Right lobe of liver (tissue), 6 donors: ENCODE measurements at regions not wholly inside any gene's neighbourhood (a gene's known extent, or its start where the extent isn't known, plus 50 kb on each side); places are given as distances from the start of the nearest gene placed in this dataset.
A peak's percentile ranks its signal among the peaks of the same experiment; 100 is the strongest.

Source experiments
- ATAC-seq, 4 donors: fragments of 200-7000 bp; cut with Tn5 transposase; one replicate each; pipeline ENCODE4 v1.9.1; 2020; ENCODE audit warnings: mild to moderate bottlenecking in 4 of 4, moderate library complexity in 4 of 4
- DNase-seq, 3 donors: peaks; one replicate each; pipeline ENCODE4 v3.0.0-alpha.2; 2020
- H3K27ac ChIP-seq, 3 donors: fragments of 200-600 bp; one replicate each; pipeline ENCODE4 v1.8.0; 2022
- H3K27me3 ChIP-seq, 2 donors: fragments of 200-600 bp; one replicate each; pipeline ENCODE4 v1.8.0; 2022
- H3K36me3 ChIP-seq, 4 donors: fragments of 200-600 bp; sonication (generic) in 1 of 4; one replicate each; pipeline versions ENCODE4 v1.5.1 to v1.8.0; 2017 to 2022; ENCODE audit warnings: control low read depth in 1 of 4
- H3K4me1 ChIP-seq, 4 donors: fragments of 200-600 bp; sonication (generic) in 1 of 4; one replicate each; pipeline versions ENCODE4 v1.5.1 to v1.8.0; 2017 to 2022; ENCODE audit warnings: control low read depth in 1 of 4
- H3K4me3 ChIP-seq, 3 donors: fragments of 200-600 bp; one replicate each; pipeline ENCODE4 v1.8.0; 2022
- H3K9me3 ChIP-seq, 4 donors: fragments of 200-600 bp; sonication (generic) in 1 of 4; one replicate each; pipeline versions ENCODE4 v1.5.1 to v1.8.0; 2017 to 2022; ENCODE audit warnings: control low read depth in 1 of 4
- CTCF ChIP-seq, 4 donors: fragments of 200-600 bp in 3 of 4; fragments of 450-650 bp in 1 of 4; IDR thresholded peaks; one replicate each; pipeline versions ENCODE4 v1.5.1 to v1.8.0; 2016 to 2022; ENCODE audit warnings: antibody characterized with exemption in 4 of 4, mild to moderate bottlenecking in 2 of 4
- POLR2A ChIP-seq: fragments of 450-650 bp; IDR thresholded peaks from one replicate; pipeline ENCODE4 v1.6.1; 2017; ENCODE audit warnings: antibody characterized with exemption, mild to moderate bottlenecking
- WGBS: methylation state at CpG from one replicate; pipeline ENCODE4 v1.1.6; 2018; ENCODE audit warnings: low coverage, low lambda C conversion rate; ENCODE audit not compliant: insufficient coverage; ENCODE audit errors: missing lambda C conversion rate; 5-methylcytosine and 5-hydroxymethylcytosine counted together
- intact Hi-C, 2 donors: fragments of 100-400 bp; cut with DNase I; formaldehyde crosslinking; loops; one replicate each; pipeline versions ENCODE4 v1.11.2 to v1.14.1; 2022
- donor health status: DM: no; HTN: yes; CAD: no.
- donor health status: DM: no; HTN: no; CAD: no.
- donor health status: DM: no; HTN: no; CAD: no.
- donor health status: DM: no; HTN: yes; CAD: no.
- donor health status: DM: no; HTN: yes; CAD: no.

DNA sequence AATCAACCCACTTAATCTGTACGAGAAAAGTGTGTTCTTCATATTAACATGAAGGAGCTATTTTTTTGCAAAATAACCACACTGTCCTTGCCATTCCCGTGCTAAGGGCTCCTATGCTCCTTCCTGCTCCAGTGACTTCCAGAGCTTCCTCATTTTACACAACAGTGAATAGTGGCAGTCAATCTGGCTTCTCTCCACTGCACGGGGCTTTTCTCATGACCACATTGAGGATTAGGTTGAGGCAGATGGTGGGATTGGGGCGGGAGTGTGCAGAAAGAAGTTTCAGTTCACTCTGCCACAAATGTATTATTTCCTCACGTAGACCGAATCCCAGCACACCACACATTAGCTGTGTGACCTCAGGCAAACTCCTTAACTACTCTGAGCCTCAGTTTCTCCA is 235.1 kb downstream of the ARHGAP12 start:
- peaks cover 0 to 5% (median 0%) of the 10 kb centered on the region in 4 donors for H3K9me3 ChIP-seq
- H3K36me3 ChIP-seq = no peaks in the 10 kb centered on the region
- H3K27me3 ChIP-seq = no peaks in the 10 kb centered on the region
- whole genome bisulfite sequencing = 68% methylated on average over 5 of the region's 6 CpGs
- peak in 1 of 4 donors; percentile 8 for ATAC-seq
- H3K27ac ChIP-seq = no peak overlapping the region
- intact Hi-C loops = no loop called here
- TF ChIP-seq CTCF (IDR thresholded peaks at IDR 0.05) = no peak
- no peak for TF ChIP-seq POLR2A
- no peak overlapping the region for H3K4me3 ChIP-seq
- DNase-seq = no peak
- no peaks in the 10 kb centered on the region for H3K4me1 ChIP-seq

GRCh38 chr10:31689233-31689632 is 239.4 kb downstream of the ARHGAP12 start:
- DNase-seq (no peak), ATAC-seq (no peak)
- intact Hi-C loops = no loop called here
- H3K27me3 ChIP-seq = no peaks in the 10 kb centered on the region
- no peaks in the 10 kb centered on the region for H3K4me1 ChIP-seq
- H3K9me3 ChIP-seq = peaks cover 0 to 5% (median 0%) of the 10 kb centered on the region in 4 donors
- WGBS = 36% methylated on average over 1 of the region's 1 CpG
- no peak for TF ChIP-seq CTCF (IDR thresholded peaks at IDR 0.05)
- no peak for TF ChIP-seq POLR2A
- H3K36me3 ChIP-seq = no peaks in the 10 kb centered on the region
- no peak overlapping the region for H3K4me3 ChIP-seq
- no peak overlapping the region for H3K27ac ChIP-seq

- Histone ChIP-seq H3K36me3 (no peaks in the 10 kb centered on the region), H3K4me3 (no peak overlapping the region), H3K27me3 (no peaks in the 10 kb centered on the region), H3K4me1 (no peaks in the 10 kb centered on the region), H3K9me3 (peaks cover 0 to 7% (median 2%) of the 10 kb centered on the region in 4 donors), H3K27ac (no peak overlapping the region)
- intact Hi-C loops = no loop called here
- 63% methylated on average over 3 of the region's 3 CpGs for WGBS
- peak in 2 of 4 donors; percentile 24 to 33 for ATAC-seq
- TF ChIP-seq POLR2A = no peak
- no peak for TF ChIP-seq CTCF (IDR thresholded peaks at IDR 0.05)
- DNase-seq = no peak
Measured at GRCh38 chr10:31687663-31688482, 240.8 kb downstream of the ARHGAP12 start.

DNA sequence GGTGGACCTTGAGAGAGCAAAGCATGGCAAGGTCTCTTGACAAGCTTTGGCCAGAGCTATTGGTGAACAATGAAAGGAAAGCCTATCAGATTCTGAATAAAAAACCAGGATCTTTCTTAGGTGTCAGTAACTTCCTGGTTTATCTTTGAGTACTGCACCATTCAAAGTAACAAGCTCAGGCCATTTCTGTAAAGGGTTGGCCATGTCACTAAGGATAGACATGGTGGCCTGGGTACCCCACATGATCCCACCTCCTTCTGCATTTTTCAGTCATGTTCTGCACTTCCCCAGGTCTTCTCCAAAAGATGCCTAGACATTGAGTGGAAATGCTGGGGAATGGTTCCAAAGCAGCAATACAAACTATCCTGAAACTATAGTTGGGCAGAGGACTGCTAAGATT is 242.0 kb downstream of the ARHGAP12 start:
- DNase-seq (no peak), ATAC-seq (peak in 1 of 4 donors; percentile 21)
- no peaks in the 10 kb centered on the region for H3K4me1 ChIP-seq
- no peak overlapping the region for H3K27ac ChIP-seq
- no peaks in the 10 kb centered on the region for H3K36me3 ChIP-seq
- no peak for TF ChIP-seq CTCF (IDR thresholded peaks at IDR 0.05)
- TF ChIP-seq POLR2A = no peak
- peaks cover 0 to 10% (median 2%) of the 10 kb centered on the region in 4 donors for H3K9me3 ChIP-seq
- no peaks in the 10 kb centered on the region for H3K27me3 ChIP-seq
- H3K4me3 ChIP-seq = no peak overlapping the region
- intact Hi-C loops = no loop called here
